Endothelial cell of umbilical vein (primary cell): ENCODE measurements at regions not wholly inside any gene's neighbourhood (a gene's known extent, or its start where the extent isn't known, plus 50 kb on each side); places are given as distances from the start of the nearest gene placed in this dataset.

Experiments
- BruUV-seq: library from RNA; stranded (reverse); fragments of 400-500 nt; replicated peaks from 2 replicates; lab custom pipeline; 2021; lab: Mats Ljungman, UMichigan
- CTCF ChIA-PET: fragments of 300-600, 350-600 bp; sonication (Branson Sonifier 250); formaldehyde crosslinking; loops from one replicate; lab custom pipeline; 2021; ENCODE audit warnings: antibody characterized with exemption, inconsistent platforms; lab: Charles Lee
- POLR2A ChIA-PET: fragments of 300-600, 350-600 bp; sonication (Branson Sonifier 250); formaldehyde crosslinking; loops from one replicate; lab custom pipeline; 2021; ENCODE audit warnings: antibody characterized with exemption, inconsistent platforms; lab: Charles Lee
- DNase-seq: peaks from one replicate; pipeline ENCODE4 v3.0.0-alpha.2; 2011; ENCODE audit warnings: low read depth, low spot score
- FAIRE-seq: peaks from 2 replicates; lab custom pipeline; 2011; peaks lifted over from hg19 to GRCh38; lab: Jason Lieb, UNC
- H2AFZ ChIP-seq: 2 replicates; pipeline ENCODE4 v1.6.0; 2012; ENCODE audit warnings: low read depth, low read length, control low read depth, inconsistent platforms
- H3K27ac ChIP-seq: 2 replicates; pipeline ENCODE4 v1.5.1; 2011; ENCODE audit warnings: low read depth, mild to moderate bottlenecking, control low read depth, low read length, moderate library complexity; ENCODE audit not compliant: insufficient read depth
- H3K27me3 ChIP-seq, 2 experiments: 2 replicates each; pipeline versions ENCODE4 v1.6.0 to v1.6.1; 2011; ENCODE audit warnings: low read length in 2 of 2, mixed read lengths in 1 of 2; ENCODE audit not compliant: control insufficient read depth in 2 of 2, insufficient read depth in 2 of 2
- H3K36me3 ChIP-seq, 2 experiments: 2 replicates in 1 of 2; 3 replicates in 1 of 2; pipeline ENCODE4 v1.5.1; 2011; ENCODE audit warnings: low read length in 2 of 2, mild to moderate bottlenecking in 1 of 2, moderate library complexity in 1 of 2; ENCODE audit not compliant: control insufficient read depth in 2 of 2, insufficient read depth in 2 of 2; ENCODE audit errors: extremely low read depth in 1 of 2
- H3K4me1 ChIP-seq: 3 replicates; pipeline ENCODE4 v1.5.1; 2011; ENCODE audit warnings: mild to moderate bottlenecking, low read length; ENCODE audit not compliant: control insufficient read depth, insufficient read depth; ENCODE audit errors: extremely low read depth
- H3K4me2 ChIP-seq: 2 replicates; pipeline ENCODE4 v1.6.1; 2011; ENCODE audit warnings: low read length, control low read depth, mixed read lengths; ENCODE audit not compliant: insufficient read depth
- H3K4me3 ChIP-seq, 3 experiments: fragments of 200-600 bp in 1 of 3; sonication (generic), shearing (Covaris generic) in 1 of 3; replicated peaks in 1 of 3; 2 replicates each; pipeline ENCODE4 v1.5.1; 2011 to 2016; ENCODE audit warnings: control low read depth in 3 of 3, low read length in 3 of 3, mild to moderate bottlenecking in 2 of 3, inconsistent platforms in 1 of 3, low read depth in 1 of 3, moderate library complexity in 1 of 3; ENCODE audit not compliant: insufficient read depth in 1 of 3
- H3K79me2 ChIP-seq: 2 replicates; pipeline ENCODE4 v1.6.0; 2012; ENCODE audit warnings: low read length, inconsistent platforms; ENCODE audit not compliant: control insufficient read depth, insufficient read depth
- H3K9ac ChIP-seq: replicated peaks from 2 replicates; pipeline ENCODE3; 2011; ENCODE audit warnings: low read length, control low read depth; ENCODE audit not compliant: insufficient read depth; ENCODE audit errors: extremely low read depth
- H3K9me1 ChIP-seq: replicated peaks from 3 replicates; pipeline ENCODE4 v1.6.0; 2011; ENCODE audit warnings: mild to moderate bottlenecking, low read length; ENCODE audit not compliant: control insufficient read depth, insufficient read depth; ENCODE audit errors: extremely low read depth
- H3K9me3 ChIP-seq: replicated peaks from 2 replicates; pipeline ENCODE4 v1.5.1; 2012; ENCODE audit warnings: low read length, inconsistent platforms; ENCODE audit not compliant: control insufficient read depth, insufficient read depth
- H4K20me1 ChIP-seq: replicated peaks from 2 replicates; pipeline ENCODE3; 2011; ENCODE audit warnings: mild to moderate bottlenecking, low read length; ENCODE audit not compliant: control insufficient read depth, insufficient read depth; ENCODE audit errors: extremely low read depth
- EZH2 ChIP-seq: IDR thresholded peaks from 2 replicates; pipeline ENCODE4 v1.6.1; 2012; ENCODE audit warnings: borderline replicate concordance, low read depth, mild to moderate bottlenecking, moderate library complexity, low read length, inconsistent platforms; ENCODE audit not compliant: severe bottlenecking
- FOS ChIP-seq: IDR thresholded peaks from 2 replicates; pipeline ENCODE4 v1.6.1; 2011; ENCODE audit warnings: mild to moderate bottlenecking, low read length, moderate library complexity, borderline replicate concordance; ENCODE audit not compliant: insufficient read depth
- GATA2 ChIP-seq: IDR thresholded peaks from 2 replicates; pipeline ENCODE4 v1.7.0; 2011; ENCODE audit warnings: low read depth, mild to moderate bottlenecking, moderate library complexity, mixed read lengths, low read length; ENCODE audit not compliant: insufficient read length, insufficient read depth
- JUN ChIP-seq: IDR thresholded peaks from 2 replicates; pipeline ENCODE4 v1.6.1; 2011; ENCODE audit warnings: borderline replicate concordance, low read depth; ENCODE audit not compliant: insufficient read length, insufficient read depth
- MYC ChIP-seq: IDR thresholded peaks from one replicate; pipeline ENCODE4 v1.6.1; 2011; ENCODE audit warnings: mild to moderate bottlenecking, low read depth, low read length
- POLR2A ChIP-seq: IDR thresholded peaks from 2 replicates; pipeline ENCODE4 v1.6.1; 2012; ENCODE audit warnings: low read depth, mild to moderate bottlenecking, control low read depth, low read length
- dilution Hi-C: fragments of 300-500 bp; cut with MboI; formaldehyde crosslinking; loops from one replicate; pipeline ENCODE4 v1.15.0; 2019; ENCODE audit warnings: low sequenced_read_pairs; ENCODE audit not compliant: extremely low pct_ligation_motif_present
- intact Hi-C: fragments of 100-400 bp; cut with micrococcal nuclease; formaldehyde crosslinking; loops from one replicate; pipeline ENCODE4 v1.10.0; 2022
- TF ChIP-seq, protein P1 (sequence below): IDR thresholded peaks from 2 replicates; pipeline ENCODE4 v1.6.1; 2011; ENCODE audit not compliant: insufficient read depth, insufficient read length
- TF ChIP-seq, protein P2 (sequence below), 2 donors: IDR thresholded peaks; 1 replicate in 1 of 2; 2 replicates in 1 of 2; pipeline ENCODE4 v1.5.1; 2011; ENCODE audit warnings: low read length in 2 of 2, mild to moderate bottlenecking in 2 of 2, moderate library complexity in 2 of 2, control low read depth in 1 of 2, inconsistent platforms in 1 of 2, low read depth in 1 of 2; ENCODE audit not compliant: insufficient read depth in 1 of 2; ENCODE audit errors: extremely low read depth in 1 of 2

DNA sequence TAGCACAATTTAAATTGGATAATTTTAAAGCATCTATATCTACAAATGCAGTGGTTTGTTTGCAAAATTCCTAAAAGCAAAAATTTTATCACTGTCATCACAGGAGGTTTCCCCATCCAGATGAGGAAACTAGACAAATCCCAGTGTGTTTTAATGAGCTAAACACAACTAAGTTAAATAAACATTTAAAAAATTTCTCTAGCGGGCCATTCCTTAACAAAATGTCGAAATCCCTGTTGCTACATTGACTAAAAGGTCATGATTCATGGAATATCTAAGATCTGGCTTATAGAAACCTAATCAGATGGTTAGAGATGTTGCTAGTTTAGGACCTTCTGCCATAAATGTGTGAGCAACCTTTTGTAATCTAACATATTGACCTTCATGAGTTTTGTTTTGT, 107.3 kb upstream of the BDNF start:
- no peaks in the 10 kb centered on the region for H3K4me1 ChIP-seq
- H3K27ac ChIP-seq: no peak overlapping the region
- no peak overlapping the region for H3K4me2 ChIP-seq
- no peaks in the 10 kb centered on the region for H3K79me2 ChIP-seq
- TF ChIP-seq MYC (no peak), JUN (no peak), FOS (no peak), POLR2A (no peak), EZH2 (no peak), GATA2 (no peak)
- TF ChIP-seq, protein P1, sequence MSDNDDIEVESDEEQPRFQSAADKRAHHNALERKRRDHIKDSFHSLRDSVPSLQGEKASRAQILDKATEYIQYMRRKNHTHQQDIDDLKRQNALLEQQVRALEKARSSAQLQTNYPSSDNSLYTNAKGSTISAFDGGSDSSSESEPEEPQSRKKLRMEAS: no peak
- TF ChIP-seq, protein P2, sequence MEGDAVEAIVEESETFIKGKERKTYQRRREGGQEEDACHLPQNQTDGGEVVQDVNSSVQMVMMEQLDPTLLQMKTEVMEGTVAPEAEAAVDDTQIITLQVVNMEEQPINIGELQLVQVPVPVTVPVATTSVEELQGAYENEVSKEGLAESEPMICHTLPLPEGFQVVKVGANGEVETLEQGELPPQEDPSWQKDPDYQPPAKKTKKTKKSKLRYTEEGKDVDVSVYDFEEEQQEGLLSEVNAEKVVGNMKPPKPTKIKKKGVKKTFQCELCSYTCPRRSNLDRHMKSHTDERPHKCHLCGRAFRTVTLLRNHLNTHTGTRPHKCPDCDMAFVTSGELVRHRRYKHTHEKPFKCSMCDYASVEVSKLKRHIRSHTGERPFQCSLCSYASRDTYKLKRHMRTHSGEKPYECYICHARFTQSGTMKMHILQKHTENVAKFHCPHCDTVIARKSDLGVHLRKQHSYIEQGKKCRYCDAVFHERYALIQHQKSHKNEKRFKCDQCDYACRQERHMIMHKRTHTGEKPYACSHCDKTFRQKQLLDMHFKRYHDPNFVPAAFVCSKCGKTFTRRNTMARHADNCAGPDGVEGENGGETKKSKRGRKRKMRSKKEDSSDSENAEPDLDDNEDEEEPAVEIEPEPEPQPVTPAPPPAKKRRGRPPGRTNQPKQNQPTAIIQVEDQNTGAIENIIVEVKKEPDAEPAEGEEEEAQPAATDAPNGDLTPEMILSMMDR (IDR thresholded peaks at IDR 0.05; ENCODE audit: extremely low read depth in 1 of 2, insufficient read depth in 1 of 2, low read depth in 1 of 2, low read length in 2 of 2): no peak
- CTCF ChIA-PET: no interaction called here
- no peak overlapping the region for H2AFZ ChIP-seq
- H3K9ac ChIP-seq: no peak overlapping the region
- no TSS peak for BruUV-seq
- H3K9me1 ChIP-seq: no peaks in the 10 kb centered on the region
- dilution Hi-C loops (no loop called here), intact Hi-C loops (no loop called here)
- H3K27me3 ChIP-seq: peaks cover 1 to 4% of the 10 kb centered on the region in 2 experiments
- H3K9me3 ChIP-seq: no peaks in the 10 kb centered on the region
- POLR2A ChIA-PET: no interaction called here
- DNase-seq: no peak
- H3K36me3 ChIP-seq: no peaks in the 10 kb centered on the region
- H3K4me3 ChIP-seq: no peak overlapping the region
- FAIRE-seq: no peak
- H4K20me1 ChIP-seq: no peaks in the 10 kb centered on the region
